Rectal smooth muscle tissue (tissue), 1 donor: ENCODE measurements at regions not wholly inside any gene's neighbourhood (a gene's known extent, or its start where the extent isn't known, plus 50 kb on each side); places are given as distances from the start of the nearest gene placed in this dataset.

Experiments used
- H3K27ac ChIP-seq: one replicate; pipeline ENCODE4 v1.7.0; 2013; ENCODE audit warnings: low read depth, low read length, inconsistent platforms
- H3K27me3 ChIP-seq: one replicate; pipeline ENCODE4 v1.7.0; 2013; ENCODE audit warnings: low read length; ENCODE audit not compliant: control insufficient read depth, insufficient read depth
- H3K36me3 ChIP-seq: one replicate; pipeline ENCODE4 v1.7.0; 2013; ENCODE audit warnings: low read length; ENCODE audit not compliant: control insufficient read depth, insufficient read depth
- H3K4me1 ChIP-seq: one replicate; pipeline ENCODE4 v1.7.0; 2013; ENCODE audit warnings: low read length; ENCODE audit not compliant: control insufficient read depth, insufficient read depth
- H3K4me3 ChIP-seq: one replicate; pipeline ENCODE4 v1.7.0; 2013; ENCODE audit warnings: low read length
- H3K9ac ChIP-seq: one replicate; pipeline ENCODE4 v1.7.0; 2013; ENCODE audit warnings: low read length

DNA sequence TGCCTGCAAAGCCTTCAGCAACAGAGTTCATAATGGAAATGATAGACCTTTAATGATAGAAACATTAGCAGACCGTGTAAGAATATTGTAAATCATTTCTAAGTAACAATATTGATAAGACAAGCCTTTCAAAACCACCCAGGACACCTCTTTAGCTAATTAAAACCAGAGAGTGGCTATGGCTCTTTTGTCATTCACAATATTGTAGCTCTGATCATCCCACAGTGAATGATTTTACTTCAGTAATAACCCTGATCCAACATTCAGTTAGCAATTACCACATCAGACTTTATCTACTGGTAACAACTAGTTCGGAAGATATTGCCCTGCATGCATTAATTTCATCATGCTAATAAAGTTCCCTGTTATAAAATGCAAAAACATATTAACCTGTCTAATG is 432.6 kb downstream of the DTWD2 start:
- no peak overlapping the region for H3K4me3 ChIP-seq
- H3K27ac ChIP-seq, result no peak overlapping the region
- H3K36me3 ChIP-seq, result no peaks in the 10 kb centered on the region
- H3K9ac ChIP-seq, result no peak overlapping the region
- H3K4me1 ChIP-seq, result no peaks in the 10 kb centered on the region
- no peaks in the 10 kb centered on the region for H3K27me3 ChIP-seq

DNA sequence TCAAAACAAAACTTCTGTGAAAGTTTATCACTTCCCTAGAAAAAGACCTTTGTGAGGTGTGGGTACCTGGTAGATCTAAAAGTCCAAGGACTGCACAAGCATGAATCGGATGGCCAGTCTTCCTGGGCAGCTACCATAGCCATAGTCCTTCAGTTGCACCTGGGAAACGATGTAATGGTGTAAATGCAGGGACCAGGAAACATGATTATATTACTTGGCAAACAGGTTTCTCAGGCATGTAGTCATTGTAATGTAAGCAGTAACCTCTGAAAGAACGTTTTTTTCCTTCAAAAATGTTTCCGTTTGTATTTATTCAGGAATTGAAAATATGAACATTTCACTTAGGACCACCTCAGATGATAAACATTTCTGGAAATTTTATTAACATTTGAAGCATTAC is 433.4 kb downstream of the DTWD2 start:
- Histone ChIP-seq H3K4me1 (no peaks in the 10 kb centered on the region), H3K27ac (no peak overlapping the region), H3K4me3 (no peak overlapping the region), H3K36me3 (no peaks in the 10 kb centered on the region), H3K9ac (no peak overlapping the region), H3K27me3 (no peaks in the 10 kb centered on the region)

DNA sequence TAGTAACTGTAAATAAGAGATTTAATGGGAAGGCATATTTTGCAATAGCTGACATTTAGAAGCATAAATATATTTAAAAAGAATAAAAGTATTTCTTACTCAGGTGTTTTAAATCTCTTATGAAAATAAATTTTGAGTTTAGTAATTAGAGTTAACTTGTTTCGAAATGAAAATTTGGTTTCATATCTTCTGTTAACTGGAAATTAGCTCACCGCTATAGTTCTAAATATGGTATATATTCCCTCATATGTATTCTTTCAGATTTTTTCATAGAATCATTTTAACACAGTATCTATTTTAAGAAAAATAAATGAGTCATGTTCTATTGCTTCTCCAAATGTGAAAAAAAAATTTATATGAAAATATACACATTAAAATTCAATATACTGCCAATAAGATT is 434.1 kb downstream of the DTWD2 start:
- H3K4me1 ChIP-seq, result no peaks in the 10 kb centered on the region

DNA sequence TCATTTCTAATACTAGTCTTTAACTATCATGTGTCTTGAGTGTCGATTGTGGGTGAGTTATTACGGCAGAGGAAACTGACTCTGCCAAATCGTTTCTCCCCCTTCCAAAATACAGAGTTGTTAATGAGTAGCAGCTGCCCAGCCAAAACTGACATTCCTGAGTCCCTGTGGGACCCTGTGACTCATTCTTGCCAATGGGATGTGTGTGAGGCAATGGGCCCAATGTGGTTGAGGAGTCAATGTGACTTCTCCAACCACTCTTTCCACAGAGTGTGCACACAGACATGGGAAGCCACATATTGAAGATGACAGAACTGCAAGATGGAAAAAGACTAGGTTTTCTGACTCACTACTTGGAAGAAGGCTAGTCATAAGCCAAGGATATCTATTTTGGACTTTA is 434.7 kb downstream of the DTWD2 start:
- H3K9ac ChIP-seq, result no peak overlapping the region
- no peaks in the 10 kb centered on the region for H3K4me1 ChIP-seq
- no peaks in the 10 kb centered on the region for H3K36me3 ChIP-seq
- no peak overlapping the region for H3K27ac ChIP-seq
- no peaks in the 10 kb centered on the region for H3K27me3 ChIP-seq
- H3K4me3 ChIP-seq, result no peak overlapping the region

More for the DNA sequence above, 434.1 kb downstream of the DTWD2 start:
- Histone ChIP-seq H3K4me3 (no peak overlapping the region), H3K9ac (no peak overlapping the region), H3K27ac (no peak overlapping the region), H3K27me3 (no peaks in the 10 kb centered on the region), H3K36me3 (no peaks in the 10 kb centered on the region)

DNA sequence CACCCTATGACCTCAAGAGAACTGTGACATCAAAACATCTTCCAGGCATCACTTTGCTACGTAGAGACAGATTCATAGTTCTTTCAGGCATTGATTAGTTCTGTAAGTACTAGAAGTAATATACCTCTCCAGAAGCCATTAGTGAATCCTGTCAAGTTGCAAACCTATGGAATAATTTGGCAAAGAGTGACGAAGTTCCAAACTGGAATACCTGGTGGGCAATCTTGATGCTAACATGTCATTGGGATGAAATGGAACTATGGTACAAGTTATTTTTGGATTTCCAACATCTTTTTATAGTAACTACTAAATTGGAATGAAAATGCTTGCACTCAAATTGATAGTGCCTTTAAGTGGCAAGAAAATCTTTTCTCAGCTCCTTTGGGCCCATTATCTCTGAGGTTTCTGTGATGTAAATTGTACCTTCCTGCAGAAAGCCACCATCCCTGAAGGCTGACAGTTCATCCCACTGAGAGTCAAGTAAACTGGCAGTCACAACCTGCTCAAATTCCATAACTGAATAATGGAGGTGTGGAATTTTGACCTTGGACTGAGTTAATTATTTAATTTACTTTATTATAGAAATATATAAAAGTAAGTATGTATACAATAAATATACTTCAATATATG is 435.5 kb downstream of the DTWD2 start:
- Histone ChIP-seq H3K4me3 (no peak overlapping the region), H3K9ac (no peak overlapping the region), H3K36me3 (no peaks in the 10 kb centered on the region), H3K27me3 (no peaks in the 10 kb centered on the region), H3K27ac (no peak overlapping the region), H3K4me1 (no peaks in the 10 kb centered on the region)

DNA sequence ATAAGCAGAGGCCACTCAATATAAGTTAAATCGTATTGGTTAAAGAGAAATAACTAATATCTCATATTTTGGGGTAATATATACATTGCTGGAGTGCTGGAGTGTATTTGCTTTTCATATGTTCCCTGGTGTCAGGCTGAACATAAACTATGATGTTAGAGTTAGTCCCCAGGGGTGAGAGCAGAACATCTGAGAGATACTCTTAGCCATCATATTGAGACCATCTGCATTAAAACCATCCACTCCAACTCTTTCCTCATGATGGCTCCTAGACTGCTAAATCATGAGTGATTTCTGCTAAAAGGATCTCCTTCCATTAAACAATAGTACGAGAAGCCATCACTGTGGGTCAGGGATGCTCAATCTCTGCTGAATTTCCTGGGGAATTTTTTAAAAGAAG is 436.2 kb downstream of the DTWD2 start:
- Histone ChIP-seq H3K27me3 (no peaks in the 10 kb centered on the region), H3K9ac (no peak overlapping the region), H3K4me3 (no peak overlapping the region), H3K36me3 (no peaks in the 10 kb centered on the region), H3K4me1 (no peaks in the 10 kb centered on the region), H3K27ac (no peak overlapping the region)

DNA sequence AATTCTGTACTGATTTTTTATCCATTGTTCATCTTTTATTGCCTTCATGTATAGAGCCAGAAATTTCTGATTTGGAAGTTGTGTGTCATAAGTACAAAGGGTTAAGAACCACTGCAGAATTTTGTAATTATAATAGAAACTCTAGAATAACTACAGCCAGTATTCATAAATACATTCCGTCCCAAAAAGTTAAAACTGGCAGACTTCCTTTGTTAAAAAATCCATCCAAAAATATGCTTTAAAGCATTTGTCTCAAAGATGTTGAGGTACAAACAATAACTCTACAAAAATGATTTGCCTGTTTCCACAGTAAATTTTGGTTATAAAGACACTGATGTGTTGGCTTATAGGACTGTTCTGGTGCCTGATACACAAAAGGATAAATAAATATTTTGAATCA is 436.6 kb downstream of the DTWD2 start:
- no peaks in the 10 kb centered on the region for H3K27me3 ChIP-seq
- no peak overlapping the region for H3K27ac ChIP-seq
- H3K4me1 ChIP-seq, result no peaks in the 10 kb centered on the region
- H3K36me3 ChIP-seq, result no peaks in the 10 kb centered on the region
- H3K4me3 ChIP-seq, result no peak overlapping the region
- H3K9ac ChIP-seq, result no peak overlapping the region

DNA sequence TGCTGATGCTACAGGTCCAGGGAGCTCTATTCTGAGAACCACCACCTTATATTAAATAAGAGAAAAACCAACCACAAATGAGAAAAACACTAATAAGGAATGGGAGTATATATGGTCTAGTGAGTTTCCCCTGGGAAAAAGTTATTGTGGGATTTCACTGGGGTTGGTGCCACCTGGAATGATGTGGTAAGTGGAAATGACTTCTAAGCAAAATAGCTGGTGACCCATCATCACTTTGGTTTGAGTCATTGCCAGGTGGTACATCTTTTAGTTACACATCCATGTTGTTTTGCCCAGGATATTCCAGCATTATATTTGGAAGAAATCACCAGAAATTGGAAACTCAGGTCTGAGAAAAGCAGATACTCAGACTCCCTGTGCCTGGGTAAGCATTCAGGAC is 437.3 kb downstream of the DTWD2 start:
- H3K4me1 ChIP-seq, result no peaks in the 10 kb centered on the region
- H3K36me3 ChIP-seq, result no peaks in the 10 kb centered on the region
- H3K4me3 ChIP-seq, result no peak overlapping the region
- no peak overlapping the region for H3K9ac ChIP-seq
- no peaks in the 10 kb centered on the region for H3K27me3 ChIP-seq
- no peak overlapping the region for H3K27ac ChIP-seq

DNA sequence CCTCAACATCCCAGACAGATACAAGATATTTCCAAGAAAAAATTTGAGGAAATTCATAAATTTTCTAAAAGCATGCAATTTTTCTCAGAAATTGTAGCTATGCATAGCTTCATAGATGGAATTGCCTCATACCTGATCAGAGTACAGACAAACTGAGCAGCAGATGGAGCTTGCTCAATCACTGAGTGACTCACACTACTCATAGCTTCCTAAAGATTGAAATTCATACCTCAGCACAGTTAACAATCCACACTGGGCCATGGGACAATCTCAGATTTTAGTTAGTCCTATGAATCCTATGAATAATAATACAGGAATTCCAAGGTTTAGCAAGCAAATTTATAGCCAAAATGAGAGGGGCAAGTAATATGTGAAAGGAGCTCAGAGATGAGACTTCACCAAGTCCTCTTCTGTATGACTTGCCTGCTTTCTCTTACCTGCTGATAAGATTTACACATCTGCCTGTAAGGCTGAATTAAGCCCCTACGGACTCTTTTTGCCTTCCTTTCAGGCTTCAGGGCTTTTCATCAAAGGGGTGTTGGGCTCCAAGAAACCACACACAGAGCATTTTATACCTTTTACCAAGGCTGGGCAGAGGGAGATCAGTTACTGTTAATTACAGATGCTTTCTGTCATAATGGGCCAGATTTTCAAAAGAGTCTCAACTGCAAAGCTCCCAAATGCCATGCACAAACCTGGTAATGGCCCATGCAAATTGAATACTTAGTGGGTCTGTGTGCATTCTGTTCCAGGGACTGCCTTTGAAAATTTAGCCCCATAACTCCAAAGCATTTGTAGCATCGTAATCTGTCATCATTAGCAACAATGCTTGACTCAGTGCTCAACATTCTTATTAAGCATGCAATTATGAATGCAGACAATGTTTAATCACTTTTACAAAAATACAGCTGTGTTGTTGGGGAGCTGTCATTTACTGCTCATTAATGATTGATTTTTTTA is 439.3 kb downstream of the DTWD2 start:
- no peak overlapping the region for H3K4me3 ChIP-seq
- H3K9ac ChIP-seq, result no peak overlapping the region
- no peaks in the 10 kb centered on the region for H3K27me3 ChIP-seq
- H3K27ac ChIP-seq, result no peak overlapping the region
- H3K4me1 ChIP-seq, result no peaks in the 10 kb centered on the region
- no peaks in the 10 kb centered on the region for H3K36me3 ChIP-seq

DNA sequence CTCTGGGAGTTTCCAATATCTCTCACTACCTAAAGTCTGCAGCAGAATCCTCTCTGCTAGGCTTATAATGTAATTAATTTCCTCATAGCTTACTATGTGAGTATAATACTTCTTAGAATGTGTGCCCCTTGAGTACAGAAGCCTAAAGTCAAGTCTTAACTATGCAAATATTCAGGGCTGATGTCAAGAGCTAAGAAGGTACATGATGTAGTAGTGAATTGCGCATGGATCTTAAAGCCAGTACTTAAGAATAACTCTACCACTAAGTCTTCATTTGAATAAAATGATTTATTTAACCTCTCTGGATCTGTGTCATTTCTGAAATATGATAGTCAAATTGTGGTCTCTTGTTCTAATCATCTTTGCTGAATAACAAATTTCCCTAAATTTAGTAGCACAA is 442.9 kb downstream of the DTWD2 start:
- Histone ChIP-seq H3K4me3 (no peak overlapping the region), H3K27ac (no peak overlapping the region), H3K36me3 (no peaks in the 10 kb centered on the region), H3K4me1 (no peaks in the 10 kb centered on the region), H3K9ac (no peak overlapping the region), H3K27me3 (no peaks in the 10 kb centered on the region)

DNA sequence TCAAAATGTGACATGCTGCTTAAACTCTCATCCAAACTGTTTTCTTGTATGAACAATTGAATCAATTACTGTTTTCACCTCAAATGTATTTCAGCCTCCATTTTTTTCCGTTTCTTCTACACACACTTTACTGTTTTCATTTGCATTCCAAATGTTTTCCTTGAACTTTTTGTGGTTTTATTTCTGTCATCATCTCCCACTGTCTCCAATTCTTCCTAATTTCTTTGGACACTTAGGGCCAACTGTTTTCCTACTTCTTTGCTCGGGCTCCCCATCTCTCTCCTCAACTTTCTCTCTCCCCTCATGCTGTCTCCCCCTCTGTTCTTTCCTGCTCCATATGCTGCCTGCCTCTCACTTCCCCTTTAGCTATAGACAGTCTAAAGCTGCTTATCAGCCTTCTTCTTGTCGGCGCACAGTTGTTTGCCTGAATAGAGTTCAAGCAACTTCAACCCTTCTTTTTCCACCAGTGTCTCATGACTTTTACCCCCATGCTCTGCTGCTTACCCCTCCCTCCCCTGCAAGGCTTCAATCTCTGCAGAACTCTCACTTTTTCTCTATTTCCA is 443.4 kb downstream of the DTWD2 start:
- H3K4me3 ChIP-seq, result no peak overlapping the region
- no peak overlapping the region for H3K27ac ChIP-seq
- H3K27me3 ChIP-seq, result no peaks in the 10 kb centered on the region
- no peak overlapping the region for H3K9ac ChIP-seq
- H3K36me3 ChIP-seq, result no peaks in the 10 kb centered on the region
- no peaks in the 10 kb centered on the region for H3K4me1 ChIP-seq

DNA sequence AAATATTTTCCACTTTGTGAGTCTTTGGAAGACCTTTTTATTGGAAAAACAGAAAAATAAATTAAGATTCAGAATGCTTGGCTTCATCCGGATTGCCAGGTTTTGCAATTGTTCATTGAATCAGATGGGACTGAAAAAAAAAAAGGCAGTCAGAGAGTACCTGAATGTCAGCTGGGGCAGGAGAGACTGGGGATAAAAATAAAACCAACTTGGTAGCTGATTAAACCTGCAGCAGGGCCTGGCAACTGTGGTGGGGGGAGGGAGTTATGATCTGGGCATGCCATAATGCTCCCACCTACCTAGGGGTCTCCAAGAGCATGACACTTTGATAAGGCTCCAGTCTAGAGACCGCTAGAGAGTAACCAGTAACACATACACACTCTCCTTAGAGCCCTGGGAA is 454.4 kb downstream of the DTWD2 start:
- H3K4me3 ChIP-seq, result no peak overlapping the region
- H3K27ac ChIP-seq, result no peak overlapping the region
- no peaks in the 10 kb centered on the region for H3K27me3 ChIP-seq
- no peaks in the 10 kb centered on the region for H3K4me1 ChIP-seq
- H3K36me3 ChIP-seq, result no peaks in the 10 kb centered on the region
- H3K9ac ChIP-seq, result no peak overlapping the region
